H9 (cell line): ENCODE measurements at regions not wholly inside any gene's neighbourhood (a gene's known extent, or its start where the extent isn't known, plus 50 kb on each side); places are given as distances from the start of the nearest gene placed in this dataset.

Source experiments
- DNase-seq: peaks from one replicate; pipeline ENCODE4 v3.0.0-alpha.2; 2017
- H2AFZ ChIP-seq: one replicate; pipeline ENCODE4 v1.6.1; 2013; ENCODE audit warnings: mild to moderate bottlenecking, low read length, control low read depth, moderate library complexity
- H2AK5ac ChIP-seq: 2 replicates; pipeline ENCODE4 v1.6.1; 2013; ENCODE audit warnings: low read length, control low read depth, mixed read lengths; ENCODE audit not compliant: insufficient read length
- H2BK120ac ChIP-seq: one replicate; pipeline ENCODE4 v1.6.1; 2013; ENCODE audit warnings: low read depth, mild to moderate bottlenecking, low read length, control low read depth, inconsistent platforms; ENCODE audit not compliant: poor library complexity, severe bottlenecking
- H2BK12ac ChIP-seq: 2 replicates; pipeline ENCODE4 v1.6.1; 2013; ENCODE audit warnings: low read length, control low read depth, mixed read lengths, low read depth; ENCODE audit not compliant: insufficient read length
- H2BK15ac ChIP-seq: 2 replicates; pipeline ENCODE4 v1.6.1; 2013; ENCODE audit warnings: low read depth, low read length, control low read depth
- H2BK20ac ChIP-seq: one replicate; pipeline ENCODE4 v1.6.1; 2013; ENCODE audit warnings: low read depth, mild to moderate bottlenecking, low read length, control low read depth, inconsistent platforms; ENCODE audit not compliant: poor library complexity, severe bottlenecking
- H2BK5ac ChIP-seq: 2 replicates; pipeline ENCODE4 v1.6.1; 2013; ENCODE audit warnings: low read length, control low read depth, mixed read lengths; ENCODE audit not compliant: insufficient read length
- H3K14ac ChIP-seq: 2 replicates; pipeline ENCODE4 v1.6.1; 2013; ENCODE audit warnings: low read length, control low read depth; ENCODE audit not compliant: insufficient read depth
- H3K18ac ChIP-seq: 2 replicates; pipeline ENCODE4 v1.6.1; 2013; ENCODE audit warnings: low read depth, mild to moderate bottlenecking, mixed read lengths, low read length, control low read depth; ENCODE audit not compliant: insufficient read length
- H3K23ac ChIP-seq: 2 replicates; pipeline ENCODE4 v1.6.1; 2013; ENCODE audit warnings: low read length, control low read depth, mixed read lengths, low read depth; ENCODE audit not compliant: insufficient read length
- H3K23me2 ChIP-seq: 2 replicates; pipeline ENCODE4 v1.6.1; 2013; ENCODE audit warnings: low read depth, mild to moderate bottlenecking, mixed read lengths, low read length, control low read depth; ENCODE audit not compliant: insufficient read length, poor library complexity, severe bottlenecking
- H3K27ac ChIP-seq: 2 replicates; pipeline ENCODE4 v1.5.1; 2013; ENCODE audit warnings: low read length, control low read depth, mixed read lengths, low read depth; ENCODE audit not compliant: insufficient read length
- H3K27me3 ChIP-seq: 2 replicates; pipeline ENCODE4 v1.6.1; 2013; ENCODE audit warnings: low read length, control low read depth, inconsistent platforms; ENCODE audit not compliant: insufficient read depth
- H3K4ac ChIP-seq: 2 replicates; pipeline ENCODE4 v1.6.1; 2013; ENCODE audit warnings: low read depth, mild to moderate bottlenecking, control low read depth, inconsistent platforms, low read length, moderate library complexity
- H3K4me1 ChIP-seq: 2 replicates; pipeline ENCODE4 v1.6.1; 2013; ENCODE audit warnings: low read length, control low read depth, inconsistent platforms; ENCODE audit not compliant: insufficient read depth
- H3K4me2 ChIP-seq: 2 replicates; pipeline ENCODE4 v1.6.1; 2013; ENCODE audit warnings: low read length, control low read depth, mixed read lengths; ENCODE audit not compliant: insufficient read length, insufficient read depth
- H3K56ac ChIP-seq: 2 replicates; pipeline ENCODE4 v1.6.1; 2013; ENCODE audit warnings: low read depth, mild to moderate bottlenecking, mixed read lengths, low read length, control low read depth; ENCODE audit not compliant: insufficient read length
- H3K79me1 ChIP-seq: 2 replicates; pipeline ENCODE4 v1.6.1; 2013; ENCODE audit warnings: low read depth, mild to moderate bottlenecking, moderate library complexity, low read length, control low read depth, inconsistent platforms; ENCODE audit not compliant: insufficient read depth, poor library complexity, severe bottlenecking
- H3K79me2 ChIP-seq: 2 replicates; pipeline ENCODE4 v1.6.1; 2013; ENCODE audit warnings: low read length, control low read depth, inconsistent platforms; ENCODE audit not compliant: insufficient read depth
- H3K9ac ChIP-seq: 2 replicates; pipeline ENCODE4 v1.6.1; 2013; ENCODE audit warnings: low read length, control low read depth, mixed read lengths; ENCODE audit not compliant: insufficient read length; ENCODE audit errors: extremely low read depth
- H3K9me3 ChIP-seq: one replicate; pipeline ENCODE4 v1.6.1; 2013; ENCODE audit warnings: low read depth, low read length, inconsistent platforms; ENCODE audit not compliant: control insufficient read depth
- H3T11ph ChIP-seq: one replicate; pipeline ENCODE4 v1.6.1; 2013; ENCODE audit warnings: mild to moderate bottlenecking, low read length, control low read depth, inconsistent platforms
- H4K20me1 ChIP-seq: one replicate; pipeline ENCODE4 v1.6.1; 2013; ENCODE audit not compliant: control insufficient read depth, insufficient read length, insufficient read depth
- H4K5ac ChIP-seq: 2 replicates; pipeline ENCODE4 v1.6.1; 2013; ENCODE audit warnings: low read depth, mild to moderate bottlenecking, mixed read lengths, low read length, control low read depth; ENCODE audit not compliant: insufficient read length
- H4K8ac ChIP-seq: replicated peaks from 2 replicates; pipeline ENCODE4 v1.6.1; 2013; ENCODE audit warnings: low read length, control low read depth, mixed read lengths, low read depth; ENCODE audit not compliant: insufficient read length
- H4K91ac ChIP-seq: 2 replicates; pipeline ENCODE4 v1.6.1; 2013; ENCODE audit warnings: low read depth, mild to moderate bottlenecking, moderate library complexity, mixed read lengths, low read length, control low read depth; ENCODE audit not compliant: insufficient read length
- H3K27ac Mint-ChIP-seq, 3 experiments: 2 replicates in 2 of 3; 3 replicates in 1 of 3; pipeline ENCODE4 v1.8.0; 2020 to 2021; ENCODE audit warnings: mixed read lengths in 3 of 3, mild to moderate bottlenecking in 1 of 3, moderate library complexity in 1 of 3
- H3K27me3 Mint-ChIP-seq: 2 replicates; pipeline ENCODE4 v1.8.0; 2021; ENCODE audit warnings: low read depth, mild to moderate bottlenecking, moderate library complexity, mixed read lengths
- H3K36me3 Mint-ChIP-seq, 3 experiments: 2 replicates in 2 of 3; 3 replicates in 1 of 3; pipeline ENCODE4 v1.8.0; 2020 to 2021; ENCODE audit warnings: low read depth in 3 of 3, mixed read lengths in 3 of 3; ENCODE audit not compliant: insufficient read depth in 1 of 3
- H3K4me1 Mint-ChIP-seq, 2 experiments: 2 replicates each; pipeline ENCODE4 v1.8.0; 2020; ENCODE audit warnings: mixed read lengths in 2 of 2
- H3K4me3 Mint-ChIP-seq, 2 experiments: 2 replicates in 1 of 2; 3 replicates in 1 of 2; pipeline ENCODE4 v1.8.0; 2020 to 2021; ENCODE audit warnings: mild to moderate bottlenecking in 2 of 2, mixed read lengths in 2 of 2, moderate library complexity in 1 of 2
- H3K9me3 Mint-ChIP-seq, 2 experiments: 2 replicates in 1 of 2; 3 replicates in 1 of 2; pipeline ENCODE4 v1.8.0; 2020; ENCODE audit warnings: mild to moderate bottlenecking in 2 of 2, mixed read lengths in 2 of 2, moderate library complexity in 1 of 2
- CTCF ChIP-seq: fragments of 200-600 bp; sonication (generic); conservative IDR thresholded peaks from 3 replicates; pipeline ENCODE4 v1.8.0; 2021; ENCODE audit warnings: antibody characterized with exemption, mild to moderate bottlenecking
- WGBS: extraction: QIAGEN DNeasy Blood & Tissue Kit; methylation state at CpG from one replicate; pipeline ENCODE4 v1.1.7; 2013; ENCODE audit warnings: missing lambda C conversion rate, low lambda C conversion rate, mixed read lengths; ENCODE audit not compliant: insufficient read length; ENCODE audit errors: extremely low coverage; 5-methylcytosine and 5-hydroxymethylcytosine counted together

- Histone ChIP-seq H4K20me1 (no peaks in the 10 kb centered on the region), H2AFZ (no peak overlapping the region), H3K79me1 (no peaks in the 10 kb centered on the region), H2BK12ac (no peak overlapping the region), H3K4me2 (no peak overlapping the region), H4K5ac (no peak overlapping the region), H3K79me2 (no peaks in the 10 kb centered on the region), H2BK20ac (no peak overlapping the region), H2AK5ac (no peak overlapping the region), H3K9ac (no peak overlapping the region), H2BK15ac (no peak overlapping the region), H3K4me1 (no peaks in the 10 kb centered on the region; the same call in 1 of the 2 replicates), H3K23ac (no peak overlapping the region), H3K27me3 (no peaks in the 10 kb centered on the region), H4K8ac (no peak overlapping the region), H3K4ac (no peak overlapping the region), H3K23me2 (no peaks in the 10 kb centered on the region), H3K27ac (no peak overlapping the region), H3T11ph (no peak overlapping the region), H3K56ac (no peak overlapping the region), H4K91ac (no peak overlapping the region), H3K9me3 (no peaks in the 10 kb centered on the region), H3K18ac (no peak overlapping the region), H2BK120ac (no peak overlapping the region), H3K14ac (no peak overlapping the region), H2BK5ac (no peak overlapping the region)
- Mint-ChIP-seq H3K9me3 (no peaks in the 10 kb centered on the region; a peak in 1 of 5 replicates), H3K4me1 (peaks cover 15 to 22% of the 10 kb centered on the region in 2 experiments), H3K4me3 (no peak overlapping the region), H3K36me3 (no peaks in the 10 kb centered on the region), H3K27ac (peak overlapping the region in 1 of 3 experiments; percentile 27; a peak in 1 of 7 replicates), H3K27me3 (peaks cover 7% of the 10 kb centered on the region)
- DNase-seq: no peak
- no peak for TF ChIP-seq CTCF
- no CpG with 5 or more reads among the region's 11 CpGs for WGBS
Observed at GRCh38 chr7:64916-65341, 127.4 kb upstream of the FAM20C start.
